ENCODE measurements at regions not wholly inside any gene's neighbourhood (a gene's known extent, or its start where the extent isn't known, plus 50 kb on each side); places are given as distances from the start of the nearest gene placed in this dataset.

DNA sequence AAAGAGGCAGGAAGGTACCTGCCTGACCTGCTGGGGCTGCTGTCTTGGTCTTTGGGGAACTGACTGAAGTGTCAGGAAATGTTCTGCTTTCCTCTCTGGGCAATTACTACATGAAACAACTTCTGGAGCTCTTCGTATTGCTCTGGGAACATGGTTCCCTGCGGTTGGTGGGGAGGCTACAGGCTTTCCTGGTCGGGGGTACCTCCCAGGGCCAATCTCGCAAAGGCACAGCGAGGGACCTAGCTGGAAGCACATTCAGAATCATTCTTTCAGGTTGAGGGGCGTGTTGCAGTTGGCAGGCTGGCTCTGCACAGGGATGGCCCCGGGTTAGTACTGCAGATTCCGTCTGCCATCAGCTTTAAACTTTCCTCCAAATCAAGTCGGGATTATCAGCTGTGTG, 88.9 kb upstream of the RANBP3L start:
- H3K27ac ChIP-seq, result no peak overlapping the region
- H3K36me3 ChIP-seq, result no peaks in the 10 kb centered on the region
- no peaks in the 10 kb centered on the region for H3K27me3 ChIP-seq
- no peak for TF ChIP-seq POLR2A (IDR thresholded peaks at IDR 0.05)
- TF ChIP-seq, protein P1, sequence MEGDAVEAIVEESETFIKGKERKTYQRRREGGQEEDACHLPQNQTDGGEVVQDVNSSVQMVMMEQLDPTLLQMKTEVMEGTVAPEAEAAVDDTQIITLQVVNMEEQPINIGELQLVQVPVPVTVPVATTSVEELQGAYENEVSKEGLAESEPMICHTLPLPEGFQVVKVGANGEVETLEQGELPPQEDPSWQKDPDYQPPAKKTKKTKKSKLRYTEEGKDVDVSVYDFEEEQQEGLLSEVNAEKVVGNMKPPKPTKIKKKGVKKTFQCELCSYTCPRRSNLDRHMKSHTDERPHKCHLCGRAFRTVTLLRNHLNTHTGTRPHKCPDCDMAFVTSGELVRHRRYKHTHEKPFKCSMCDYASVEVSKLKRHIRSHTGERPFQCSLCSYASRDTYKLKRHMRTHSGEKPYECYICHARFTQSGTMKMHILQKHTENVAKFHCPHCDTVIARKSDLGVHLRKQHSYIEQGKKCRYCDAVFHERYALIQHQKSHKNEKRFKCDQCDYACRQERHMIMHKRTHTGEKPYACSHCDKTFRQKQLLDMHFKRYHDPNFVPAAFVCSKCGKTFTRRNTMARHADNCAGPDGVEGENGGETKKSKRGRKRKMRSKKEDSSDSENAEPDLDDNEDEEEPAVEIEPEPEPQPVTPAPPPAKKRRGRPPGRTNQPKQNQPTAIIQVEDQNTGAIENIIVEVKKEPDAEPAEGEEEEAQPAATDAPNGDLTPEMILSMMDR (IDR thresholded peaks at IDR 0.05 in 4 of 5, conservative IDR thresholded peaks at IDR 0.05 in 1 of 5), result no peak
- no peak for ATAC-seq
- H3K4me3 ChIP-seq, result no peak overlapping the region
- no peaks in the 10 kb centered on the region for H3K4me1 ChIP-seq
- in situ Hi-C loops (cut with MboI; ENCODE audit: low sequenced_read_pairs in 4 of 4) (loop anchor here in 1 of 4 donors (10.0 kb wide), 1 partner anchor 126 kb away; no protein-coding TSS in a partner anchor), intact Hi-C loops (cut with DNase I; ENCODE audit: low total_unique reads) (loop anchor here (10.0 kb wide), 1 partner anchor 146 kb away; the partner anchor contains the start of gene NADK2)
- no peak for DNase-seq
- H3K9me3 ChIP-seq, result no peaks in the 10 kb centered on the region

DNA sequence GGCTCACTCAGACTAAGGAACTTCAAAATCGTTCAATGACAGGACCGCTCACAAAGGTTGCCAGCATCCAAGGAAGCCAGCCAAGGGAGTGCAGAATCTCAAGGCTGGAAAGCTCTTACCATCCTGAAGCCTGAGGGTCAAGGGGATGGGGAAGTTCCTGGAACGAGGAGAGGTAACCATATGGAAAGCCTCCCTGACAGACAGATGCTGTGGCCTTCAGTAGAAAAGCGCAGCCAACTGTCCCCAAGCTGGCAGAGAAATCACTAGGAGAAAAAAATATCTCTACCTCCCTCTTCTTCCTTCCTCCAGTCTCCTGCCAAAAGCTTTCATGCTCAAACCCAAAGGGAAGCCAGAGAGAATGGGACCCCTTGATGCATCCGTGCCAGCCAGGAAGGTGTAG, 90.5 kb upstream of the RANBP3L start:
- Histone ChIP-seq H3K27me3 (no peaks in the 10 kb centered on the region), H3K4me3 (no peak overlapping the region), H3K4me1 (no peaks in the 10 kb centered on the region), H3K27ac (no peak overlapping the region), H3K36me3 (no peaks in the 10 kb centered on the region), H3K9me3 (no peaks in the 10 kb centered on the region)
- ATAC-seq (no peak), DNase-seq (no peak)
- no peak for TF ChIP-seq POLR2A (IDR thresholded peaks at IDR 0.05)
- TF ChIP-seq, protein P1 (IDR thresholded peaks at IDR 0.05 in 4 of 5, conservative IDR thresholded peaks at IDR 0.05 in 1 of 5), result no peak
- intact Hi-C loops (cut with DNase I; ENCODE audit: low total_unique reads) (loop anchor here (10.0 kb wide), 1 partner anchor 147 kb away; the partner anchor contains the start of gene NADK2), in situ Hi-C loops (cut with MboI; ENCODE audit: low sequenced_read_pairs in 4 of 4) (loop anchor here in 1 of 4 donors (10.0 kb wide), 1 partner anchor 127 kb away; no protein-coding TSS in a partner anchor)

DNA sequence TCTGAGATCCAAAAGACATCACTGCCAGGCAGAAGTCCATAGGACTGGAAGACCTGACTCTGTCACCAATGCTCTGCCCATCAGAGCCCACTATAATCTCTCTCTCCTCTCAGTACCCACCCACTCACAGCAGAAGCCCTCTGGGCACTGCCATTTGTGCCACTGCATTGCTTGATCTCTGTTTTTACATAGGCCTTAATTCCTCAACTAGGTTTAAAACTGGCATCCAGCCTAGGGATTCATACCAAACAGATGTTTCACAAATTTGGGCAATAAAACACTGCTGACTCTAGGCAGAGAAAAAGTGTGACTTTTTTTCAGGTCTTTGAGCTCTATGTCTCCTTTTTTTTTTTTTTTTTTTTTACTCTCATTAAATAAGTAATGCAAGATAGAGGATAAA, 91.1 kb upstream of the RANBP3L start:
- ATAC-seq (no peak), DNase-seq (no peak)
- no peak for TF ChIP-seq POLR2A (IDR thresholded peaks at IDR 0.05)
- TF ChIP-seq, protein P1 (IDR thresholded peaks at IDR 0.05 in 4 of 5, conservative IDR thresholded peaks at IDR 0.05 in 1 of 5), result no peak
- H3K36me3 ChIP-seq, result no peaks in the 10 kb centered on the region
- no peak overlapping the region for H3K4me3 ChIP-seq
- no peak overlapping the region for H3K27ac ChIP-seq
- no peaks in the 10 kb centered on the region for H3K4me1 ChIP-seq
- H3K27me3 ChIP-seq, result no peaks in the 10 kb centered on the region
- in situ Hi-C loops (cut with MboI; ENCODE audit: low sequenced_read_pairs in 4 of 4) (loop anchor here in 1 of 4 donors (10.0 kb wide), 1 partner anchor 128 kb away; no protein-coding TSS in a partner anchor), intact Hi-C loops (cut with DNase I; ENCODE audit: low total_unique reads) (loop anchor here (10.0 kb wide), 1 partner anchor 148 kb away; the partner anchor contains the start of gene NADK2)
- H3K9me3 ChIP-seq, result no peaks in the 10 kb centered on the region

DNA sequence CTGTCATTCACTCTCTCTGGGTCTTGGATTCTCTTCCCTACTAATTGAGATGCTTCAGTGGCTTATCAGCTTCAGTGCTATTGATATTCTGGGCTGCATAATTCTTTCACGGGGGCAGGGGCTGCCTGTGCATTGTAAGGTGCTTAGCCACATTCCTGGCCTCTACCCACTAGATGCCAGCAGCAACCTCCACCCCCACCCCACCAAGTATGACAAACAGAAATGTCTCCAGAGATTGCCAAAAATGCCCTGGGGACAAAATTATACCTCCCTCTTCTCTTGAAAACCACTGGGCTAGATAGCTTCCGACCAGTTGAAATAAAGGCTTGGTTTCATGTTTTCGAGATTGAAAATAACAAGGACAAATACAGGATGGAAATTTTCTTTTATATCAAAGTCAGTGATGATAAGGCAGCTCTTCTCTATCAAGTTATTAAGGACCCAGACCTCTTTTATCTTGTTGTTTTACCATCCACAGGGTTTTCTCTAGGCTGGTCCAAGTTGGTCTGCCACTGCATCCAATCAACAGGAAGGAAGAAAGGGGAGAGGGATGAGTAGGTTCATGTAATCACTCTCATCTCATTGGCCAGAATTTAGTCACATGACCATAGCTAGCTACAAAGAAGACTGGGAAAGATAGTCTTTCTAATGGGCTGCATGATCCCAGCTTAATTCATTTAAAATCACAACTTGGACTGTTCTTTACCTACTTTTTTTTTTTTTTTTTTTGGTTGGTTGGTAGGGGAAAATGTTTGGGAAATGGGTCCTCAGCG, 92.1 kb upstream of the RANBP3L start:
- no peaks in the 10 kb centered on the region for H3K27me3 ChIP-seq
- no peaks in the 10 kb centered on the region for H3K9me3 ChIP-seq
- DNase-seq, result no peak
- in situ Hi-C loops (cut with MboI; ENCODE audit: low sequenced_read_pairs in 4 of 4) (loop anchor here in 1 of 4 donors (10.0 kb wide), 1 partner anchor 129 kb away; no protein-coding TSS in a partner anchor), intact Hi-C loops (cut with DNase I; ENCODE audit: low total_unique reads) (loop anchor here (10.0 kb wide), 1 partner anchor 149 kb away; the partner anchor contains the start of gene NADK2)
- no peak overlapping the region for H3K4me3 ChIP-seq
- H3K4me1 ChIP-seq, result no peaks in the 10 kb centered on the region
- no peak for ATAC-seq
- no peak overlapping the region for H3K27ac ChIP-seq
- H3K36me3 ChIP-seq, result no peaks in the 10 kb centered on the region
- TF ChIP-seq, protein P1 (IDR thresholded peaks at IDR 0.05 in 4 of 5, conservative IDR thresholded peaks at IDR 0.05 in 1 of 5), result no peak
- no peak for TF ChIP-seq POLR2A (IDR thresholded peaks at IDR 0.05)
